ENCODE measurements at regions not wholly inside any gene's neighbourhood (a gene's known extent, or its start where the extent isn't known, plus 50 kb on each side); places are given as distances from the start of the nearest gene placed in this dataset.

- Histone ChIP-seq H3K4me2 (no peak overlapping the region), H3K79me2 (ENCODE audit: insufficient read depth, low read depth) (no peaks in the 10 kb centered on the region), H4K20me1 (ENCODE audit: insufficient read depth) (no peaks in the 10 kb centered on the region), H3K4me1 (ENCODE audit: low read depth, poor library complexity, severe bottlenecking) (no peaks in the 10 kb centered on the region), H3K9ac (no peak overlapping the region), H3K36me3 (ENCODE audit: insufficient read depth) (no peaks in the 10 kb centered on the region), H2AFZ (ENCODE audit: low read depth) (no peak overlapping the region), H3K27ac (no peak overlapping the region), H3K4me3 (IDR thresholded peaks at IDR 0.05; ENCODE audit: insufficient read depth, low read depth, low read length) (no peak overlapping the region), H3K27me3 (ENCODE audit: insufficient read depth, low read depth) (no peaks in the 10 kb centered on the region)
- TF ChIP-seq CTCF (conservative IDR thresholded peaks at IDR 0.05; ENCODE audit: low read depth, low read length): no peak
Observed at GRCh38 chr5:124670722-124671184, 75.7 kb downstream of the ZNF608 start.

- Histone ChIP-seq H3K4me2 (no peak overlapping the region), H3K27me3 (ENCODE audit: insufficient read depth, low read depth) (no peaks in the 10 kb centered on the region), H3K4me1 (ENCODE audit: low read depth, poor library complexity, severe bottlenecking) (peaks cover 6% of the 10 kb centered on the region), H4K20me1 (ENCODE audit: insufficient read depth) (no peaks in the 10 kb centered on the region), H3K9ac (no peak overlapping the region), H3K4me3 (IDR thresholded peaks at IDR 0.05; ENCODE audit: insufficient read depth, low read depth, low read length) (no peak overlapping the region), H2AFZ (ENCODE audit: low read depth) (no peak overlapping the region), H3K27ac (no peak overlapping the region), H3K36me3 (ENCODE audit: insufficient read depth) (no peaks in the 10 kb centered on the region), H3K79me2 (ENCODE audit: insufficient read depth, low read depth) (no peaks in the 10 kb centered on the region)
- no peak for TF ChIP-seq CTCF (conservative IDR thresholded peaks at IDR 0.05; ENCODE audit: low read depth, low read length)
Observed at GRCh38 chr5:124669956-124670721, 76.3 kb downstream of the ZNF608 start.

GRCh38 chr5:124669300-124669648 is 77.2 kb downstream of the ZNF608 start:
- no peak overlapping the region for H3K27ac ChIP-seq
- no peak for TF ChIP-seq CTCF (conservative IDR thresholded peaks at IDR 0.05; ENCODE audit: low read depth, low read length)
- no peaks in the 10 kb centered on the region for H3K27me3 ChIP-seq (ENCODE audit: insufficient read depth, low read depth)
- H3K36me3 ChIP-seq (ENCODE audit: insufficient read depth): no peaks in the 10 kb centered on the region
- no peak overlapping the region for H3K9ac ChIP-seq
- H4K20me1 ChIP-seq (ENCODE audit: insufficient read depth): no peaks in the 10 kb centered on the region
- H3K4me3 ChIP-seq (IDR thresholded peaks at IDR 0.05; ENCODE audit: insufficient read depth, low read depth, low read length): no peak overlapping the region
- H2AFZ ChIP-seq (ENCODE audit: low read depth): no peak overlapping the region
- peaks cover 6% of the 10 kb centered on the region for H3K4me1 ChIP-seq (ENCODE audit: low read depth, poor library complexity, severe bottlenecking)
- H3K79me2 ChIP-seq (ENCODE audit: insufficient read depth, low read depth): no peaks in the 10 kb centered on the region
- no peak overlapping the region for H3K4me2 ChIP-seq

- Histone ChIP-seq H3K79me2 (ENCODE audit: insufficient read depth, low read depth) (no peaks in the 10 kb centered on the region), H2AFZ (ENCODE audit: low read depth) (no peak overlapping the region), H3K27me3 (ENCODE audit: insufficient read depth, low read depth) (no peaks in the 10 kb centered on the region), H3K4me1 (ENCODE audit: low read depth, poor library complexity, severe bottlenecking) (peaks cover 6% of the 10 kb centered on the region), H4K20me1 (ENCODE audit: insufficient read depth) (no peaks in the 10 kb centered on the region), H3K4me3 (IDR thresholded peaks at IDR 0.05; ENCODE audit: insufficient read depth, low read depth, low read length) (no peak overlapping the region), H3K27ac (no peak overlapping the region), H3K4me2 (no peak overlapping the region), H3K36me3 (ENCODE audit: insufficient read depth) (no peaks in the 10 kb centered on the region), H3K9ac (no peak overlapping the region)
- no peak for TF ChIP-seq CTCF (conservative IDR thresholded peaks at IDR 0.05; ENCODE audit: low read depth, low read length)
Observed at GRCh38 chr5:124668353-124669299, 77.8 kb downstream of the ZNF608 start.
